ENCODE measurements at regions not wholly inside any gene's neighbourhood (a gene's known extent, or its start where the extent isn't known, plus 50 kb on each side); places are given as distances from the start of the nearest gene placed in this dataset.

- TF ChIP-seq CTCF (IDR thresholded peaks at IDR 0.05): no peak
- TF ChIP-seq POLR2A (IDR thresholded peaks at IDR 0.05): no peak
- H3K27ac ChIP-seq: no peak overlapping the region
- no peaks in the 10 kb centered on the region for H3K4me1 ChIP-seq
- H3K9me3 ChIP-seq: no peaks in the 10 kb centered on the region
- H3K27me3 ChIP-seq: no peaks in the 10 kb centered on the region
- H3K4me3 ChIP-seq: no peak overlapping the region
- no peak for DNase-seq
- H3K36me3 ChIP-seq: no peaks in the 10 kb centered on the region
Observed at GRCh38 chr1:163712321-163712720, 390.6 kb downstream of the NUF2 start.

- Histone ChIP-seq H3K4me1 (no peaks in the 10 kb centered on the region), H3K9me3 (no peaks in the 10 kb centered on the region), H3K36me3 (no peaks in the 10 kb centered on the region), H3K4me3 (no peak overlapping the region), H3K27me3 (no peaks in the 10 kb centered on the region), H3K27ac (no peak overlapping the region)
- DNase-seq: no peak
- TF ChIP-seq CTCF (IDR thresholded peaks at IDR 0.05) (no peak), POLR2A (IDR thresholded peaks at IDR 0.05) (no peak)
Observed at GRCh38 chr1:163720294-163720693, 398.5 kb downstream of the NUF2 start.

- Histone ChIP-seq H3K27me3 (no peaks in the 10 kb centered on the region), H3K4me3 (no peak overlapping the region), H3K36me3 (no peaks in the 10 kb centered on the region), H3K9me3 (peaks cover 0 to 3% (median 0%) of the 10 kb centered on the region in 4 donors), H3K4me1 (no peaks in the 10 kb centered on the region), H3K27ac (no peak overlapping the region)
- no peak for DNase-seq
- TF ChIP-seq CTCF (IDR thresholded peaks at IDR 0.05): no peak
- no peak for TF ChIP-seq POLR2A (IDR thresholded peaks at IDR 0.05)
Observed at GRCh38 chr1:163725551-163725950, 403.8 kb downstream of the NUF2 start.

GRCh38 chr1:163730411-163730821 lies 408.7 kb downstream of the NUF2 start:
- Histone ChIP-seq H3K27me3 (no peaks in the 10 kb centered on the region), H3K27ac (peak overlapping the region in 1 of 4 donors; percentile 8), H3K36me3 (no peaks in the 10 kb centered on the region), H3K4me1 (no peaks in the 10 kb centered on the region), H3K9me3 (peaks cover 0 to 3% (median 0%) of the 10 kb centered on the region in 4 donors), H3K4me3 (no peak overlapping the region)
- no peak for TF ChIP-seq POLR2A (IDR thresholded peaks at IDR 0.05)
- TF ChIP-seq CTCF (IDR thresholded peaks at IDR 0.05): no peak
- no peak for DNase-seq

- no peak for TF ChIP-seq CTCF (IDR thresholded peaks at IDR 0.05)
- no peak for TF ChIP-seq POLR2A (IDR thresholded peaks at IDR 0.05)
- Histone ChIP-seq H3K9me3 (no peaks in the 10 kb centered on the region), H3K27me3 (no peaks in the 10 kb centered on the region), H3K4me3 (no peak overlapping the region), H3K27ac (no peak overlapping the region), H3K36me3 (no peaks in the 10 kb centered on the region), H3K4me1 (no peaks in the 10 kb centered on the region)
- no peak for DNase-seq
Observed at GRCh38 chr1:163737261-163737660, 415.5 kb downstream of the NUF2 start.

- Histone ChIP-seq H3K27ac (no peak overlapping the region), H3K36me3 (no peaks in the 10 kb centered on the region), H3K27me3 (no peaks in the 10 kb centered on the region), H3K9me3 (no peaks in the 10 kb centered on the region), H3K4me3 (no peak overlapping the region), H3K4me1 (no peaks in the 10 kb centered on the region)
- TF ChIP-seq POLR2A (IDR thresholded peaks at IDR 0.05) (no peak), CTCF (IDR thresholded peaks at IDR 0.05) (no peak)
- no peak for DNase-seq
Observed at GRCh38 chr1:163744301-163744887, 422.6 kb downstream of the NUF2 start.

Data from Peyer's patch (tissue), 4 donors.